GM18867 (cell line): ENCODE measurements at regions not wholly inside any gene's neighbourhood (a gene's known extent, or its start where the extent isn't known, plus 50 kb on each side); places are given as distances from the start of the nearest gene placed in this dataset.

Experiments used
- ATAC-seq: cut with Tn5 transposase; IDR thresholded peaks from one replicate; pipeline ENCODE4 v1.9.1; 2021; ENCODE audit warnings: mild to moderate bottlenecking, moderate library complexity; ENCODE audit not compliant: unreplicated experiment

DNA sequence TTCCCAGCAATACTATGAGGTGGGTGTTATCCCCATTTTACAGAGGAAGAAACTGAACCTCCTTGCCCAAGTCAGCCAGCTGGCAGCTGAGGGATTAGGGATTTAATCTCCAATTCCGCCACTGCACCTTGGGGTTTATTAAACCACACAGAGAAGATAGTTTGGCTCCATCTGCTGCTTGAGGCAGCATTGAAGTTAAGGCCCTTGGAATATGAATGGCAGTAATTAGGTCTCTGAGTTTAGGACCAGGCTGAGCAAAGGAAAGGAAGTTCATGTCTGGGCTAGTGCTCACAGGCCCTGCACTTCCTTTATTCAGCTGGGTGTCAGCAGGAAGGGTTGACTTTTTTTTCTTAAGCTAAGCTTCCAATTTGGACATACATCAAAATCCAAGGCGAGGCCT is 86.9 kb upstream of the GDNF start:
- no peak for ATAC-seq

DNA sequence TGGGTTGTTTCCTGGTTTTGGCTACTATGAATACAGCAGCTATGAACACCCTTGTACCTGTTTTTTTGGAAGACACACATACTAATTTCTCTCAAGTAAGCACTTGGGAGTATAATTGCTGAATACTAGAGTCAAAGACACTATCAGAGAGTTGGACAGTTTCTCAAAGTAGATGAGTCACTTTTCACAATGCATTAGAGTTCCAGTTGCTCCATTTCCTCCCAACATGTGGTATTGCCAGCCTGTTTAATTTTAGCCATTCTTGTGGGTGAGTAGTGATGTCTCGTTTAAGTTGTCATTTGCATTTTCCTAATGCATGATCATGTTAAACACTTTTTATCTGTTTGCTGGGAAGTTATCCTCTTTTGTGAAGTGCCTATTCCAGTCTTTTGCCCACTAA is 81.6 kb upstream of the GDNF start:
- no peak for ATAC-seq

DNA sequence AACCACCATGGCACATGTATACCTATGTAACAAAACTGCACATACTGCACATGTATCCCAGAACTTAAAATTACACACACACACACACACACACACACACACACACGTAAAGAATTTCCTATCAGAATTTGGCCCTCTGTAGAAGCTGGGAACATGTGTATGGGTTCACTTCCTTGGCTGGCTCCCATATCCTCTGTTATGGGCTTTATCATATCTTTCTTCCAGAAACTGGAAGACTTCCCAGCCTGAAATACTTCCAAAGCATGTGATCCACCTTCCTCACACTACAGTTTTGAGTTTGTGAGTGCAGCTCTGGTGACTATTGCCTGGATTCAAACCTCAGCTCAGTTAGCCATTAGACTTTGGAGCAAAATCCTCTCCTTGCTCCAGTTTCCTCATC is 78.6 kb upstream of the GDNF start:
- no peak for ATAC-seq

DNA sequence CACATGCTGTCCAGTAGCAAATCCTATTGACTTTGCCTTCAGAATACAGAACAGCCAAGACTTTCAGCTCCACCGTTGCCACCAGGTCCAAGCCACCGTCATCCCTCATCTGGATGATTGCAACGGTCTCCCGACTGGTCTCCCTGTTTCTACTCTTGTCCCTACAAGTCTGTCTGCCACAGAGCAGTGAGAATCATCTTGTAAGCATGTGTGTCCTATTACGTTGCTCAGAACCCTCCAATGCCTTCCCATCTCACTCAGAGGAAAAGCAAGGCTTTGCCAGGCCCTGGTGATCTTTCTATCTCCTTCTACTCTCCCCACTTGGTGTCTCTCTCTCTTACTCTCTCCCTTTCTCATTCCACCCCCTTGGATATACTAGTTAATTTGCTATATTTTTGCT is 76.7 kb upstream of the GDNF start:
- no peak for ATAC-seq

DNA sequence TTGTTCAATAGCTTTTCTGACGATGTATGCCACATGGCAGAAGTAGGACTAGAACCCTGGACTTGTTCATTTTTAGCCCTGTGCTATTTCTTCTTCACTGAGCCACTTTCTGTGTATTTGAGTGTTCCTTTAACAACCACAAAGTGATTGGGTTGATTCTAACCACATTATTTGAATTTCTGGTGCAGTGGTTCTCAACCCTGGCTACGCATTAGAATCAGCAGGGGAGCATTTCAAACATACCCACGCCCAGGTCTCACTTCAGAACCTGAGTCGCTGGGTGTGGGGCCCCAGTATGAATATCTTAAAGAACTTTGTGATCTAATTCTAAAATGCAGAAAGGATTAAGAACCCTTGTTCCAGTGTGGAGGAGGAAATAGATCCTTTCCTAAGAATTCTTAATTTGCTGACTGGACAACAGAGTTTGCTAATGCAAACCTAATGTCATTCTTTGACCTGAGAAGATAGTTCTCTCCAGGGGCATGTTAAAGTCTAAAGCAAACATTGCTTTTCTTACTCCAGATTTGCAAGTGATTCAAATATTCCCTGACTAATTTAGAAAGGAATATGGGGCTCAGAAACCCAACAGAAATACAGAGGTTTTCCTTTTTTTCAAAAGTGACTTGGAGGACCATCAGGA is 75.4 kb upstream of the GDNF start:
- ATAC-seq, result peak; percentile 99

DNA sequence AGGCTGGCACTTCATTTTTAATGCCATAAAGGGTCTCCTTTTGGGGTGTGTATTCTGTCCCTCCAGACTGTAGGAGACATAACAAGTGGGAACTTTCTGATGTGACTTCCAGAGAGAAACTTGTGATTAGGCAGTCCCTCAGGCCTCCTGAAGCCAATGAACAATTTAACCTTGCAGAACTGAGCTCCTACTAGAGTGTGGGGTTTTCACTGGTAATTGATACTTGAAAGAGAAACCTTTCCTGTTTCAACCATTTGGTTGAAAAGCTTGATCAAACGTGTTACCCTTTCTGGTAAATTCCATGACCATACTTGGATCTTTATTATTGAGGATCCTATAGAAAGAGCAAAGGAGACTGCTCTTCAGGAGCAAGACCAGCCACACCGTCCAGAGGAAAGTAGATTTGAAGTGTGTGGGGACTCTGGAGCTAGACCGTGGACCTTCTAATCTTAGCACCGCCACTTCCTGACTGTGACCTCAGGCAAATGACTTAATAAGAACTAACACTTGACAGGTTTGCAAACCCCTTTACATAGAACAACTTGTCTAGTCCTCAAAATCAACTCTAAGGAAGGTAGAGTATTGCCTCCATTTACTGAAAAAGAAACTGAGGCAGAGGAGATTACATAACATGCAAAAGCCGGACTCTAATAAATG is 69.9 kb upstream of the GDNF start:
- ATAC-seq, result peak; percentile 86

DNA sequence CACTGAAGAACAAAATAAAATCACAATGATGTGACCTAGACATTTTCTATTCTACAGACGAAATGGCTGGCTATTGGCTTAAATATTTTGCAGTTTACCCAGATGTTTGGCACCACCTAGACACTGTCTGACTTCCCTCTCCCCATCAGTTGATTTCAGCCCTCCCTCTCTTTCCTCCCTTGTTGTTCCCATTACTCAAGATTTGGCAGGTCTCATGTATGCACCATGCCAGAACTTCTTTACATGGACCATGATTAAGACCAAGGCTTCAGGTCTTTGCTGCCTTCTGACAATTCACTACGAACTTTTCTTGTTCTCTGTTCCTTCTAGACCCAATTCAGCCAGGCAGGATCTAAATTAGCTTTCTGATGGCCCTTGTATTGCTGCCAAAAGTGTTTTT is 66.6 kb upstream of the GDNF start:
- no peak for ATAC-seq

DNA sequence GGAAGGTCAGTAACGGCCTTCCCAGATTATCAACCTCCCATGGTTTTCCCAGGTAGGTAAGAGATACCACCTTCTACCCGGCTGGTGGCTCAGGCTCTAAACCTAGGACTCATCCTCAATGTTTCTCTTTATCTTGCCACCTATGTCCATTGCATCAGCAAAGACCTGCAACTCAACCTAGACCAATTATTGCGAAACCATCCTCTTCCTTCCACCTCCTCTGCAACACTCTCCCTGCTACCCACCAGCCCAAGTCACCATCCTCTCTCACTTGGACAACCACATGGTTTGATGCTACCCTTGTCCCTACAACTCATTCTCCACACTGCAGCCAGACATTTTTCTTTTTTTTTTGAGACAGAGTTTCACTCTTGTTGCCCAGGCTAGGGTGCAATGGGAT is 65.4 kb upstream of the GDNF start:
- no peak for ATAC-seq

DNA sequence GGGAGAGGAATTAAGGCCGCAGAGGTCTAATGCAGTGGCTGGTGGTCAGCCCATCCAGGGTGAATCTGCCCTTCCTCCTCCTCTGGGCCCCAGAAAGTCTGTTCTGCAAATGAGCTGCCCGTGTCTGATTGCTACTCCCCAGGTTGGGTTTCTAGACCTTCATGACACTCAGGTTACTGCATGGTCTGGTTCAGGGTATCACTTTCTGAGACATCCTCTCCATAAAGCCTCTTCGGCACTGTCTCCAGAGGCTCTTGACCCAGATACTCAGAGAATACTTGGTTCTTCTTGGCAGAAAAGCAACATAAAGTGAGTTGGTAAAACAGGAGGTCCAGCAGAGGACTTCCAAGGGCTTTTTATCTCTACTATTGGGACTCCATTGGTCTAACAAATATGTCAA is 62.5 kb upstream of the GDNF start:
- no peak for ATAC-seq

DNA sequence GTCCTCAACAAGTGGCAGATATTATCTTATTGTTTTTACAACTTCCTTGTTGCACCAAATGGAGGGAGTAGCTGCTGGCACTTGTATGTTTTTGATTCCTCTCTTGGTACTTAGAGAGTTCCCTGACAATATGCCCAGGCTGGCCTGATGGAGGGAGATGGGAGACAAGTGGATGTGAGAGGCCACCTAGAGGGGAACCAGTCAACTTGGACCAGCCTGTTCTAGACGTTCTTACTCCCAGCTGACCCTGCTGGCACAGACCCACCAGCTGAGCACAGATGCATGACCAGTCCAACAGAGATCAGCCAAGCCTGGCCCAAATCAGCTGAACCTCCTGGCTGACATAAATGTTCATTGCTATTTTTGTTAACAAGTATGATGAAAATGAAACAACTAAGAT is 60.9 kb upstream of the GDNF start:
- ATAC-seq, result no peak

DNA sequence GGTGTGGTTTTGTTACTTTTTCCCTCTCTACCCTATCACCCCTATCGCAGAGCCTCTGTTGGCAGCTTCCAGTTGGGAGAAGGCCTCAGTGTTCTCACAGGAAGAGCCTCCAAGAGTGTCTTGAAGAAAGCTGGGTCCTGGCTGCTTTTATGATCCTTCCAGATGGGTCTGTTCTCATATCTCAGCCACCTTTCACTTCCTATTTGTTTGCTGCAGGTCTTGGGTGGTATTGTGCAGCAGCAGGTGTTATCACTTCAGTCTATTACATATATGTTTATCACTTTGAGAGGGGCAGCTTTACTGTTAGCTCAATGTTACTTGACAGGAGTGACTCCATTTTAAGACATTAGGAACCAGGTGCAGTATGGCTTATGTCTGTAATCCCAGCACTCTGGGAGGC is 59.2 kb upstream of the GDNF start:
- no peak for ATAC-seq

DNA sequence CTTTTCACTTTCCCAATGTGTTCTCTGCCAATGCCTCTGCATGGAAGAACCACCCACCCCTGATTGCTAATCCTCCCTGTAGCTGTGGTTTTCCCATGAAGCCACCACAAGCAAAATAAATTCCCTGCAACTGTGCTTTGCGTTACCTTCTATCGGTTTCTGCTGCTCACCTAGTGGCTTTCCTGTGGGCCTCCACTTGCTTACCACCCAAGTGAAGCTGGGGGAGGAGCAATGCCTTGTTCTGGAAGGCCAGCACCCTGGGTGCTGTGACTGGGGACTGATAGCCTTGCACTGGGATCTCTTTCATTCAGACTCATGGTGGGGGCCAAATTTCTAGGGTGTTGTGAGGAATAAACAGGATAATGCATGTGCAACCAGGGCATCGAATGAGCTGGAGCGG is 56.3 kb upstream of the GDNF start:
- ATAC-seq, result no peak

DNA sequence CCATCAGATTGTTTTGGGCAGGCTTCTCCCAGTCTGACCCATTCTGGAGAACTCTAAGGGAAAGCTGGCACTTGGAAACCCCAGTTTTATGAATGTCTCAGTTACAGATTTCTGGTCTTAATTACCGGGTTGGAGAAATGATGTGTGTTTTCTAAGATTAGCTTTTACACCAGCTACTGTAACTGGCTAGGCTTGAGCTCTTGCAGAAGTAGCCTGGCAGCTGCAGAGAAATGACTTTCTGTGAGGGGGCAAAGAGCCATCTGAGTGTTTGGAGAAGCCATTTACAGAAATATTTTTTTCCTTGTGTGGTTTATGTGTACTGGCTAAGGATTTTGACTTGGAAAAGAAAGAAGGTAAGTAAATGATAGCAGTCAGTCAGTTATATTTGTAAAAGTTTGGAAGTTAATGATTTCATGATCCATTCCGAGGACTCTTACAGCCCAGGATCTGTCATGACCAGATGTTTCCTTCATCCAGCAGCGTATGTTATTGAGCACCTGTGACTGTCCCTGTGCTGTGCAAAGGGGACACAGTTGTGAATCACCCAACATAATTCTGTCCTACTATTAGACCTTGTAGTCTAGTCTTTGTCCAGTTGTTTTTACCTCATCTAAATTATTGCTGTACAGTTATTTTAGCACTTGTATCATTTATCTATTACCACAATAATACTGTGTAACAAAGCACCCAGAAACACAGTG is 53.7 kb upstream of the GDNF start:
- no peak for ATAC-seq

DNA sequence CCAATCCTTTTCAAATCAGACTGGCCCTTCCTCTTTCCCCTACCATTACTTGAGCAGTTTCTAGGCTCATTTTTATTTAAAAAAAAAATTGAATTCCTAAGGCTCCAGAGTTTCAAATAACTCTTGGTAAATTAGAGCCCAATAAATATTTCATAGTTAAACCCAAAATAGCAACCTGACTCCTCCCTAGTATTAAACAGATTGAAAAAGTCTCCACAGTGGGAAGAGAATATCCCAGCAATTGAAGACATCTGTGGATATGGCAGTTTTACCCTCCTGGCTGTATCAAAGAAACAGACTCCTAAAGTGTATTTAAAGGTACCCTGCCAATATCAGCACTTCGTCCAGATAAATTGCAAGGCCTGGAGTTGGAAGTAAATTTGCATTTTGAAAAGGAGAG is 52.7 kb upstream of the GDNF start:
- ATAC-seq, result no peak

DNA sequence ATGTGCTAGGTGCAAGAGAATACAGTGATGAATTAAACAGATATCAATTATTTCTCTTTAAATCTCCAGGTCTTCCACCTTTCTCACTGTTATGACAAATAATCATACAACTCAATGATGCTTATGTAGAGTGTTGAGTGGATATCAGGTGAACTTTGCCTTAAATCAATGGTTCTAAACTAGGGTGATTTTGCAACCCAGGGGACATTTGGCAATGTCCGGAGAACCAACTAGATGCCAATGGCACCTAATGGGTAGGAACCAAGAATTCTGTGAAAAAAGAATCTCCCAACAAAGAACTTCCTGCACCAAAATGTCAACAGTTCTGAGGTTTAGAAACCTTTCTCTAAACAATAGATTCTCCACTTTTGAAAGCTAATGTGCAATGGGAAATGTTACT is 52.0 kb upstream of the GDNF start:
- no peak for ATAC-seq

DNA sequence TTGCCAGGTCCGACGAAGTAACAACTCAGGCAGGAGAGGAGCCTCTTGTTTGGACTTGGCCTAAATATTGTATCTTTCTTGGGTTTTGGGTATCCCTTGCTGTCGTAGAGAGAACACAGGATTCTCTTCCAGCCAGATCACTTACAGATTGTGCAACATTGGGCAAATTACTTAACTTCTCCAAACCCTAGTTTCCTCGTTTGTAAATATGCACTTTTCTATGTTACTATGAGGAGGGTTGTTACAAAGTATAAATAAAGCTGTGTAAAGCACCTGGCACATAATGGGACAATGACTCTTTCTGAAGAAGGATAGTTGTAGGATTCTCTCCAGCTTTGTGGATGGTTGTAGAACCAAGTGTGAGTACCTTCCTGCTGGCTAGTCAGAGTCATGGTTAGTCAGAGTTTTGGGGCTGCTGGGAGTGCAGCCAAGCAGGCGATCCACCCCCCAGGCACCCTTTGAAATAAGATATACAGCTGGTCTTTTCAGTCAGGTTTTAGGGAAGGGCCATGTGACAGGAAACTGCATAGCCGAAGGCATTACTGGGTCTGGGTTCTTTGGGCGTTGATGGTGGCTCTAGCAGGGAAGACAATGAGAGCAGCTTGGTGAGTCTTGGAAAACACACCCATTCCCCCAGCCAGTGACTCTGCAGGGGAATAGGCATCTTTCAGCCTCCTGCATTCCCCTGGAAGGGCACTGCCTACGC is 49.9 kb upstream of the GDNF start:
- no peak for ATAC-seq
